HUES48 (cell line): ENCODE measurements at regions not wholly inside any gene's neighbourhood (a gene's known extent, or its start where the extent isn't known, plus 50 kb on each side); places are given as distances from the start of the nearest gene placed in this dataset.
"Not testable (repeated sequence)": the region's sequence is repeated elsewhere in the genome, so short reads cannot be mapped to it uniquely, and the experiment has no call there.

Source experiments
- H3K27ac ChIP-seq: one replicate; pipeline ENCODE4 v1.7.0; 2013; ENCODE audit warnings: low read depth, low read length, inconsistent platforms
- H3K27me3 ChIP-seq: 2 replicates; pipeline ENCODE4 v1.6.1; 2013; ENCODE audit warnings: mild to moderate bottlenecking, low read length; ENCODE audit not compliant: control insufficient read depth, insufficient read depth
- H3K36me3 ChIP-seq: 2 replicates; pipeline ENCODE4 v1.6.1; 2013; ENCODE audit warnings: low read length; ENCODE audit not compliant: control insufficient read depth, insufficient read depth
- H3K4me1 ChIP-seq: 2 replicates; pipeline ENCODE4 v1.6.1; 2013; ENCODE audit warnings: mild to moderate bottlenecking, low read length; ENCODE audit not compliant: control insufficient read depth, insufficient read depth
- H3K4me3 ChIP-seq: 2 replicates; pipeline ENCODE4 v1.5.1; 2013; ENCODE audit warnings: mild to moderate bottlenecking, low read depth, low read length
- H3K9ac ChIP-seq: 2 replicates; pipeline ENCODE4 v1.6.1; 2013; ENCODE audit warnings: mild to moderate bottlenecking, low read depth, low read length, moderate library complexity
- H3K9me3 ChIP-seq: 2 replicates; pipeline ENCODE4 v1.6.1; 2013; ENCODE audit warnings: low read length; ENCODE audit not compliant: control insufficient read depth, insufficient read depth

DNA sequence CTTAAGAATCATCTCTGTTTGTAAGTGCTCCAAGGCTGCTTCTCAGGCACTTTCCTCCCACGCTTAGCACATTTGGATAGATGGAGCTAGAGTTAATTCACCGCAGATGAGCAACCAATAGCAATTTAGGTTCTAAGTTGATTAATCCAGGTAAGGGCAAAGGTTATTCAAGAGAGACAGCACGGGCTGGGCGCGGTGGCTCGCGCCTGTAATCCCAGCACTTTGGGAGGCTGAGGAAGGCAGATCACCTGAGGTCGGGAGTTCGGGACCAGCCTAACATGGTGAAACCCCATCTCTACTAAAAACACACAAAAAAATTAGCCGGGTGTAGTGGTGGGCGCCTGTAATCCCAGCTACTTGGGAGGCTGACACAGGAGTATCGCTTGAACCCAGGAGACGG lies 54.5 kb upstream of the UNC13C start:
- not testable (repeated sequence) for H3K27ac ChIP-seq, H3K27me3 ChIP-seq, H3K9ac ChIP-seq, H3K4me3 ChIP-seq, H3K4me1 ChIP-seq, H3K9me3 ChIP-seq, H3K36me3 ChIP-seq

DNA sequence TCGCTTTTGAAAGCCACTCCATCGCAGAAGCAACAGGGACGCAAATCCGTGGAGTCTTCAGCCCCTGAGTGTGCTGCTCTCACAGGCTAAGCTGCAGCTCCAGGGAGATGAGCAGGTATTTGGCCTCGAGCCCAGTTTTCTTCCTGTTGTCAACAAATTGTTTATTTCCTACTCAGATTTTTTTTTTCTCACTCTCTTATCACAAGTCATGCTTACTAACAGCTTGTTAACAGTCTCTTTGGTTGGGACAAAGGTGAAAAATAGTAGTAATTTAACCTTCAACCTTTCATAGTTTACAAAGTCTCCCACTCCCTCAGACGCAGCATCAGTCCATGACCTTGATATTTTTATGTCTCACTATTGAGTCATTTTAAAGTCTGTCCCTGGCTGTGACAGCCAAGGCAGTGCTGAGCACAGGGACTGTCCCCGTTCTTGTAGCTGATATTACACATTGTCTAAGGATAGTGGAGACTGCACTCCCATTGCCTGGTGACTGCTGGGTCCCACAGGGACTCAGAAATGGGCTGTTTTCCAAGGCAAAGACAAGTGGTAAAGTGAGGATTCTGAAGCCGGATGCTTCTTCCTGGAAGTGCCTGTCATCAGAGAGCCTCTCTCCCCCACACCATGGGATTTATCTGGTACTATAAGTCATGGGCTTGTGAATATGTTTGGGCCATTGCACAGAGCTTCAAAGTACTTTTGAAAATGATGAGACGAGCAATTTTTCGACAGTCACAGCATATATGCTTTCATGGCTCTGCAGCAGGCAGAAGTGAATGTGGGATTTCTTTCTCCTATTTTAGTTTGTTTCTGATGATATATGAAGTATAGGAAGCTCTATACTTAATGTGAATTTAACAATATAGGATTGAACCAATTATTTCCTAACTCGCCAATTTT lies 59.8 kb upstream of the UNC13C start:
- Histone ChIP-seq H3K9me3 (no peaks in the 10 kb centered on the region), H3K4me1 (peaks cover 27% of the 10 kb centered on the region), H3K27ac (no peak overlapping the region), H3K9ac (no peak overlapping the region), H3K36me3 (no peaks in the 10 kb centered on the region), H3K4me3 (no peak overlapping the region), H3K27me3 (no peaks in the 10 kb centered on the region)

DNA sequence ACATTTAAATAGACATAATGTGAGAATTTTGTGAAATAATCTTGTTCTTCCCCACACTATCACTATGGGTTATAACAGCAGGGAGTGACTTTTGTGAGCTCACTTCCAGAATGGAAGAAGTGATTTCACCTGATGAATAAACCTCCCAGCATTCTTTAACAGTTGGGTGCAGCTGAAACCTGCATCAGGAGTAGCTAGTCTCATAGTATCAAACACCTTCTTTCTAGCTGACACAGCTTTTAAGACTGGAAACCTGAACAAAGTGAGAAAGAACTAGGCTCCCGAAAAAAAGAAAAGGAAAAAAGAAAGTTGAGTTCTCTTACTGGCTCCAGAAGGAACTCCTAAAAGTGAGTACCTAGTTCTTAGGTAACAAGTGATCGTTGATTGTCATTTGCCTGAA lies 61.1 kb upstream of the UNC13C start:
- H3K4me1 ChIP-seq: peaks cover 27% of the 10 kb centered on the region
- no peak overlapping the region for H3K9ac ChIP-seq
- peak overlapping the region; percentile 6 for H3K27ac ChIP-seq
- no peaks in the 10 kb centered on the region for H3K9me3 ChIP-seq
- no peak overlapping the region for H3K4me3 ChIP-seq
- H3K27me3 ChIP-seq: no peaks in the 10 kb centered on the region
- H3K36me3 ChIP-seq: no peaks in the 10 kb centered on the region

DNA sequence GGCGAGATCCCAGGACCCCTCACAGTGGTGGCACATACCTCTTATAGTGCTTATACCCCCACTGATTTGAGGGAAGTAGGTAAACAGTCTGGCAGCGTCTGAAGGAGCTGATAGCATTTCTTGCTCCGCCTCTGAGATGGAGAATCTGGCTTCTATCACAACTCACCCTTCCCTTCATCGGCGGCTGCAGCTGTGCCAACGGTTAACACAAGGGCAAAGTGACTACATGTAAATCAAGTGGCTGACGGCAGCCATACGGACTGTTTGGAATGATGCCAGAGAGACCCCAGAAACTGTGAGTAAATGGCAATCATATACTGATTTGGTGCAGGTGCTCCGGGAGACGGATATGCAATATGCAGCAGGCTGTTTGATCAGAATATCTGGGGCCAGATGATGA lies 66.8 kb upstream of the UNC13C start:
- Histone ChIP-seq H3K36me3 (no peaks in the 10 kb centered on the region), H3K9me3 (no peaks in the 10 kb centered on the region), H3K4me3 (no peak overlapping the region), H3K27ac (no peak overlapping the region), H3K9ac (no peak overlapping the region), H3K27me3 (no peaks in the 10 kb centered on the region), H3K4me1 (peaks cover 6% of the 10 kb centered on the region)

DNA sequence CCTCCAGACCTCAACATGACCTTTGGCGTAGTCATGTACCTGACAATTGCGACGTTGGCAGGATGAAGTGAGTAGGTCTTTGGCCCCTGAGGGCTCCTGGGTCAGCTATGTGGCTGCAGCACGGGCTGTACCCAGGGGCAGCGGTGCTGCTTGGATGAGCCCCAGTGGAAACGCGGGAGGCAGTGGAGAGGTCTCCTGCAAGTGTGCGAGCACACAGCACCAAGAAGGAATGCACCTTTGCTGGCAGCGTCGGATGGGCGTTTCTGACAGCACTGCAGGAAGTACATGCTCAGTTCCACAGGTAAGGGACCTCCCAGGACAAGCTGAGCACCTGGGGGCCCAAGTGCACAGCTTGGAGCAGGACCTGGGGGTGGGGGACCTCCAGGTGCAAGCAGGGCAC lies 67.4 kb upstream of the UNC13C start:
- no peak overlapping the region for H3K9ac ChIP-seq
- H3K27me3 ChIP-seq: no peaks in the 10 kb centered on the region
- H3K4me1 ChIP-seq: no peaks in the 10 kb centered on the region
- no peaks in the 10 kb centered on the region for H3K9me3 ChIP-seq
- H3K27ac ChIP-seq: no peak overlapping the region
- H3K36me3 ChIP-seq: no peaks in the 10 kb centered on the region
- no peak overlapping the region for H3K4me3 ChIP-seq

DNA sequence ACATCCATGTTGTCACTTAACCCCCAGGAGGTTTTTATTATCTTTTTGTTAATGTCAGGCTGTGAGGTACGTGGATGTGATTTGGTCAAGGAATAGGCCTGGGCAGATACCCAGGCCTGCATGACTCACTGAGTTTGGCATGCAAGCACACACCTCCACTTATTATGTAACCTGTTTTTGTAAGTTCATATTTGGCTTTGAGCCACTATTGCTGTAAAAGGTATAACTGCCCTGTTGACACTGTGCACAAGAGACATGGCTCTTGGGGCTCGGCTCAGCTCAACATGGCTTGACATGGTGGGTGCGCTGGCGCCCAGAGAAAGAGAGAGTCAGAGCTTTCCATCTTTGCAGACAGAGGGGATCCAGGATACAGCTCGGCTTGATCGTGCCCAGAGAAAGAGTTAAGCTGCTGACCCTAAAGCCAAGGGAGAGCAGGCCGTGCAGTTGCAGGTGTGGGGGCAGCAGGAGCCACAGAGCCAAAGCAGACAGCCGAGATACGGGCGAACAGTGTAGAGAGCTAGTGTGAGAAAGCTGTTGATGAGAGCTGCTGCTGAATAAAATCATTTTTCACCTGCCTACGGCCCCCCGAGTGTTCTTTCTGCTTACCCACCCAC lies 67.9 kb upstream of the UNC13C start:
- Histone ChIP-seq H3K9me3 (no peaks in the 10 kb centered on the region), H3K27ac (no peak overlapping the region), H3K27me3 (no peaks in the 10 kb centered on the region), H3K4me3 (no peak overlapping the region), H3K36me3 (no peaks in the 10 kb centered on the region), H3K9ac (no peak overlapping the region), H3K4me1 (no peaks in the 10 kb centered on the region)

DNA sequence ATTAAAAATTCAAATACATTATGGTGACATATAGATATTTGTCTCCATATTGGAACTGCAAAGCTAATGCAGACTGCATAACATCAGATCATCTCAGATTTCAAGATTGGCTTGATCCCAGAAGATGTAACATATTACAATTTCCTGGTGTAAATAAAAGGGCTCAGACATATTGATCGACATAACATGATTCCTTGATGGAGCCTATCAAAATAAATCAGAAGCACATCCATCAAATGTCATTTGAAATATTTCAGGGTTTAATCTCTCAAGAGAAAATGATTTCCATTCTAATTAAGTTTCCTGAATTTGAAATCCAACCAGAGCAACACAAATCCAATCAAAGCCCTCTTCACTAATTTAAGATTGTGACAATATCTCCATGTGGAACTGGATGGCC lies 75.1 kb upstream of the UNC13C start:
- Histone ChIP-seq H3K9ac (no peak overlapping the region), H3K4me1 (0 out of 2 replicates have a peak, but pooled peaks cover 4% of the 10 kb centered on the region), H3K36me3 (no peaks in the 10 kb centered on the region), H3K27me3 (no peaks in the 10 kb centered on the region), H3K9me3 (no peaks in the 10 kb centered on the region), H3K27ac (no peak overlapping the region), H3K4me3 (no peak overlapping the region)

DNA sequence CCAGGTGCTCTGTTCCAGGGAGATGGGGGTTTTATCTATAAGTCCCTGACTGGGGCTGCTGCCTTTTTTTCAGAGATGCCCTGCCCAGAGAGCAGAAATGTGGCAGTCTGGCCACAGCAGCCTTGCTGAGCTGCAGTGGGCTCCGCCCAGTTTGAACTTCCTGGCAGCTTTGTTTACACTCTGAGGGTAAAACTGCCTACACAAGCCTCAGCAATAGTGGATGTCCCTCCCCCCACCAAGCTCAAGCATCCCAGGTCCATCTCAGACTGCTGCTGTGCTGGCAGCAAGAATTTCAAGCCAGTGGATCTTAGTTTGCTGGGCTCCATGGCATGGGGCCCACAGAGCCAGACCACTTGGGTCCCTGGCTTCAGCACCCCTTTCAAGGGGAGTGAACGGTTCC lies 84.8 kb upstream of the UNC13C start:
- H3K9ac ChIP-seq, H3K4me1 ChIP-seq, H3K36me3 ChIP-seq, H3K4me3 ChIP-seq, H3K9me3 ChIP-seq, H3K27ac ChIP-seq, H3K27me3 ChIP-seq: not testable (repeated sequence)

DNA sequence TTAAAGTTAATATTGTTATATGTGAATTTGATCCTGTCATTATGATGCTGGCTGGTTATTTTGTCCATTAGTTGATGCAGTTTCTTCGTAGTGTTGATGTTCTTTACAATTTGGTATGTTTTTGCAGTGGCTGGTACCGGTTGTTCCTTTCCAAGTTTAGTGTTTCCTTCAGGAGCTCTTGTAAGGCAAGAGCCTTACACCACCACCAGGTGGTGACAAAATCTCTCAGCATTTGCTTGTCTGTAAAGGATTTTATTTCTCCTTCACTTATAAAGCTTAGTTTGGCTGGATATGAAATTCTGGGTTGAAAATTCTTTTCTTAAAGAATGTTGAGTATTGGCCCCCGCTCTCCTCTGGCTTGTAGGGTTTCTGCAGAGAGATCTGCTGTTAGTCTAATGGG lies 86.4 kb upstream of the UNC13C start:
- H3K27me3 ChIP-seq, H3K9me3 ChIP-seq, H3K4me3 ChIP-seq, H3K36me3 ChIP-seq, H3K4me1 ChIP-seq, H3K9ac ChIP-seq, H3K27ac ChIP-seq: not testable (repeated sequence)

DNA sequence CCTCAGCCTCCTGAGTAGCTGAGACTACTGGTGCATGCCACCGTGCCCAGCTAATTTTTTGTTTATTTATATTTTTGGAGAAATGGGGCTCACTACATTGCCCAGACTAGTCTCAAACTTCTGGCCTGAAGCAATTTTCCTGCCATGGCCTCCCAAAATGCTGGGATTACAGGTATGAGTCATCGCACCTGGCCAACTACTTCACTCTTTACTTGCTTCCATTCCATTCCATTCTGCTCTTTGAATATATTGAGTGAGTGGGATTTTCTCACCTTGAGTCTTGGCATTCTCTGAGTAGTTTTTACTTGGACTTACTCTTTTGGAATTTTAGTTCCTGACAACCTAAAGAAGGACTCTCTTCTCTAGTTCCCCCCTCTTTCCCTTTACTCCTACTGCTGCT lies 93.8 kb upstream of the UNC13C start:
- no peak overlapping the region for H3K9ac ChIP-seq
- H3K27ac ChIP-seq: no peak overlapping the region
- no peaks in the 10 kb centered on the region for H3K36me3 ChIP-seq
- no peaks in the 10 kb centered on the region for H3K9me3 ChIP-seq
- no peak overlapping the region for H3K4me3 ChIP-seq
- no peaks in the 10 kb centered on the region for H3K4me1 ChIP-seq
- H3K27me3 ChIP-seq: no peaks in the 10 kb centered on the region

DNA sequence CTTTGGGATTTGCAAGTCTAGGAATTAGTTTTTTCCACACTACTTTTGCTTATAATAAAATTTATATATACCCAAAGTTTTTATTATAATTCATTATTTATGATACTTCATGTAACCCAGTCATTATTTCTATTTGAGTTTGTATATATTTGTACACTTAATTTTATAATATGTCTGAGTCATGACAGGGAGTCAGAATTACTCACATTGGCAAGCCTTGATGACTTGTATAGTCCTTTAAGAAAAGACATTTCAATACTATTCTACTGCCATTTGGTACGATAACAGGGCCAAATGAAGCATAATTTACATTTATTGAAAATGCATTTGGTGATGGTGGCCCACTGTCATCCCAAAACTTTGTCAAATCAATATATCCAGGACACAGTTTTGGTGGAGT lies 95.9 kb upstream of the UNC13C start:
- H3K9ac ChIP-seq: no peak overlapping the region
- H3K36me3 ChIP-seq: no peaks in the 10 kb centered on the region
- no peaks in the 10 kb centered on the region for H3K27me3 ChIP-seq
- H3K4me1 ChIP-seq: no peaks in the 10 kb centered on the region
- no peaks in the 10 kb centered on the region for H3K9me3 ChIP-seq
- H3K4me3 ChIP-seq: no peak overlapping the region
- no peak overlapping the region for H3K27ac ChIP-seq
